Inflammatory macrophage treated with lipopolysaccharide for 1 hour (primary cell): ENCODE measurements at regions not wholly inside any gene's neighbourhood (a gene's known extent, or its start where the extent isn't known, plus 50 kb on each side); places are given as distances from the start of the nearest gene placed in this dataset.

ENCODE experiments used
- DNase-seq, 2 donors: peaks; one replicate each; pipeline ENCODE4 v3.0.0-alpha.2; 2020 to 2022

GRCh38 chr17:79138826-79139225 is 64.2 kb downstream of the ENGASE start:
- no peak for DNase-seq

GRCh38 chr17:79137789-79138165 is 63.2 kb downstream of the ENGASE start:
- DNase-seq, result no peak

GRCh38 chr17:79137015-79137788 is 62.6 kb downstream of the ENGASE start:
- DNase-seq, result no peak

- DNase-seq, result no peak
Observed at GRCh38 chr17:79136596-79136995, 62.0 kb downstream of the ENGASE start.
